ENCODE measurements at regions not wholly inside any gene's neighbourhood (a gene's known extent, or its start where the extent isn't known, plus 50 kb on each side); places are given as distances from the start of the nearest gene placed in this dataset.

- Histone ChIP-seq H3K4me3 (ENCODE audit: low read depth in 2 of 2, low read length in 1 of 2) (no peak overlapping the region), H2AFZ (ENCODE audit: low read depth) (no peak overlapping the region), H3K79me2 (ENCODE audit: insufficient read depth) (no peaks in the 10 kb centered on the region), H3K4me2 (no peak overlapping the region), H3K9ac (no peak overlapping the region), H3K9me2 (0 out of 2 replicates have a peak, but pooled peaks cover 3% of the 10 kb centered on the region), H3K27ac (ENCODE audit: low read depth in 2 of 2, low read length in 1 of 2) (no peak overlapping the region), H3K4me1 (ENCODE audit: control insufficient read depth in 1 of 2, insufficient read depth in 2 of 2, low read depth in 1 of 2, low read length in 1 of 2) (peaks cover 0 to 3% of the 10 kb centered on the region in 2 experiments; a peak in 1 of 4 replicates), H3K36me3 (replicated peaks in 1 of 2; ENCODE audit: control insufficient read depth in 1 of 2, insufficient read depth in 2 of 2, low read length in 1 of 2) (no peaks in the 10 kb centered on the region), H3K9me3 (no peaks in the 10 kb centered on the region), H3K27me3 (ENCODE audit: insufficient read depth) (no peaks in the 10 kb centered on the region), H3F3A (replicated peaks; ENCODE audit: insufficient read depth) (no peaks in the 10 kb centered on the region), H4K20me1 (ENCODE audit: insufficient read depth) (no peaks in the 10 kb centered on the region)
- ChIA-PET CTCF (no interaction called here), POLR2A (no interaction called here)
- TF ChIP-seq CHD2 (IDR thresholded peaks at IDR 0.05; ENCODE audit: low read length, partially characterized antibody), result no peak
- TF ChIP-seq MEF2A (IDR thresholded peaks at IDR 0.05; ENCODE audit: borderline replicate concordance, low read depth), result no peak
- no peak for TF ChIP-seq USF2 (IDR thresholded peaks at IDR 0.05; ENCODE audit: borderline replicate concordance, low read depth, low read length)
- TF ChIP-seq JUND (IDR thresholded peaks at IDR 0.05), result no peak
- TF ChIP-seq NRF1 (IDR thresholded peaks at IDR 0.05; ENCODE audit: low read depth, low read length), result no peak
- no peak for TF ChIP-seq SIN3A (IDR thresholded peaks at IDR 0.05; ENCODE audit: borderline replicate concordance, low read depth, low read length)
- no peak for TF ChIP-seq SMC3 (IDR thresholded peaks at IDR 0.05; ENCODE audit: low read depth, low read length)
- TF ChIP-seq POLR2AphosphoS5 (IDR thresholded peaks at IDR 0.05; ENCODE audit: low read depth, low read length), result no peak
- TF ChIP-seq GATA2 (CRISPR knock-in tag; IDR thresholded peaks at IDR 0.05), result no peak
- TF ChIP-seq FOXM1 (IDR thresholded peaks at IDR 0.05; ENCODE audit: low read depth), result no peak
- no peak for TF ChIP-seq TCF12 (IDR thresholded peaks at IDR 0.05)
- no peak for TF ChIP-seq PBX3 (IDR thresholded peaks at IDR 0.05)
- no peak for TF ChIP-seq RFX5 (IDR thresholded peaks at IDR 0.05; ENCODE audit: low read length)
- no peak for TF ChIP-seq RXRA (IDR thresholded peaks at IDR 0.05; ENCODE audit: borderline replicate concordance, low read depth)
- TF ChIP-seq FOXJ3 (CRISPR knock-in tag; IDR thresholded peaks at IDR 0.05), result no peak
- no peak for TF ChIP-seq MAX (IDR thresholded peaks at IDR 0.05; ENCODE audit: low read depth)
- no peak for TF ChIP-seq MXI1 (IDR thresholded peaks at IDR 0.05; ENCODE audit: low read depth, low read length)
- TF ChIP-seq TAF1 (IDR thresholded peaks at IDR 0.05; ENCODE audit: borderline replicate concordance, low read depth, low read length), result no peak
- no peak for DNase-seq
- WGBS (ENCODE audit: low lambda C conversion rate), result 37% methylated on average over 3 of the region's 3 CpGs
Measured at GRCh38 chr2:6326958-6327357, 538.7 kb downstream of the CMPK2 start.

All from SK-N-SH (cell line).